Medulla oblongata (tissue), 1 donor: ENCODE measurements at regions not wholly inside any gene's neighbourhood (a gene's known extent, or its start where the extent isn't known, plus 50 kb on each side); places are given as distances from the start of the nearest gene placed in this dataset.

ENCODE experiments used
- DNase-seq: peaks from one replicate; pipeline ENCODE4 v3.0.0-alpha.2; 2015; ENCODE audit errors: extremely low spot score

DNA sequence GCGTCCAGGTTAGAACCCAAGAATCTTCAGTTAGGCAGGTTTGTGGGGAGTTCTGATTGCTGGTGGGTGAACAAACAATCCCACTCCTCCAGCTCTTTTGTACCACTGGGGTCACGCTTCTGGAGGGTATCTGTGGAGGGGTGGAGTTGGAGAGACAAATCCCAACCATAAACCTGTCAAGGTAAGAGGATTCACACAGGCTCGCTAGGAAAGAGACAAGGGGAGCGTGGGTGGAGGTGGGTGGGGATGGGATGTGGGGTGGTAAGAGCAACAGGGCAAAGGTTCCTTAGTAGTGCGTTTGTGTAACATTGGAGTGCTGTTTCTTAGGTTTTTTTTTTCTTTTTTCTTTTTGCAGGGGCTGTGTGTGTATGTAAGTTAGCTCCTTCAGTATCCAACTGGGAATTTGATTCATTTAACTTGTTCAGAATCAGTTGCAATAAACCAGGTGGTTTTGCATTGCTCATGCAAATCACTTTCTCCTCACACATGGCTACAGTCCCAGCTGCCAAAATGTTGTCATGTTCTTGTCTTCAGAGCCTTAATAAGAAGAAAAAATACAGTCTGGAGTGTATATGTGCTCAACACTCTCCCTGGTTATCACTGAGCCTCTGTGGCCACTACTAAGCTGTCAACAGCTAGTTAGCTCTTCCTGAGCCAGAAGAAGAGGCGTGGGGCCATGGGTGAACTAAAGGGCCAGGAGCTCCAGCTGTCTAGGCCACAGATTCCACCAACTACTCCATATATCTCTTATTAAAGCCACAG is 164.0 kb upstream of the RAD23B start:
- no peak for DNase-seq

DNA sequence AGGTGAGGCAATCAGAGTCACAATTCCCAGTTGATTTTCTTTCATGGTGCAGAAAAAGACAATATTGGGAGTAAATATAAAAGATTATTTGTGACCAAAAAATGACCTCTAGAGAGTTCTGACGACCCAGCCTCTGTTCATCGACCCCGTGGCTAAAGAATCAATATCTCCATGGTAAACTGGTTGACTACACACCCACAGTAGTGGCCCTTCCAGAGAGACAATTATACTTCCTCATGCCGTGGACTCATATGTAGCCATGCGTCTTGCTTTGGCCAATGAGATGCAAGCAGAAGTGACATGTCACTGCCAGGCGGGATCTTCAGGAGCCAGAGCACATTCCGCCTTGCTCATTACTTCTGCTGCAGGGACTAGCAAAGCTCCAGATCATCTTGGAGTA is 163.3 kb upstream of the RAD23B start:
- DNase-seq, result no peak

DNA sequence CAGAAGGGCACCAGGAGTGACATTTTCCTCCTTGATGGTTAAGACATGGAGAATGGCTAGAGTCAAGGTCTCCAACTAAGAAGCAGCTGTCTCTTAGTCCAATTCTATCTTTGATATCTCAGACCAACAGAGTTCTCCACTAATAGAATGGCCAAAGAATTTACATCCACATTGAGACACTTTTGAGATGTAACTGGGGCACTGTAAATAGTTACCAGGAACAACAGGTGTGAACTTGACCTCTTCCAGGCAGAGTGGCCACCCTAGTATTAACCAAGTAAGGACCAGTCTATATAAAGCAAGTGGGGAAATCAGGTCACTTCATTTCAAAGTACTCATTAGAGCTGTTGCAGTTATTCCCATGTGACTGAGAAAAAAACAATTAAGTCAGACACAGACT is 159.7 kb upstream of the RAD23B start:
- DNase-seq, result no peak

DNA sequence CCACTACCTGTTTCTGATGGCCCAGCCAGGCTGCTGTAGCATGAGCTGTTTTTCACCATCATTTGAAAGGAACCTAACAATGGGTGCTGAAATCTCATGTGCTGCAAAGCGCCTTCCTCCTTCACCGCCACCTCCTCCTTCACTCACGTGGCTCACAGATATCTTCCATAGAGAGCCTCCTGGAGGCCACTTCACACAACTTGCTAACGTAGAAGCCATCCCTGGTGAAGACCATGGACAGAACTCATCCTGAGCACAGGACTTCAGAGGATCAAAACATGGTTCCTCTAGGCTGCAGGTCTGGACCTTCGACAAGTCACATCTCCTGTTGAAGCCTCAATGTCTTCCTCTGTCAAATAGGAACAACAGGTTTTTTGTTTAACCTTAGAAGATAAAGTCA is 155.5 kb upstream of the RAD23B start:
- no peak for DNase-seq

DNA sequence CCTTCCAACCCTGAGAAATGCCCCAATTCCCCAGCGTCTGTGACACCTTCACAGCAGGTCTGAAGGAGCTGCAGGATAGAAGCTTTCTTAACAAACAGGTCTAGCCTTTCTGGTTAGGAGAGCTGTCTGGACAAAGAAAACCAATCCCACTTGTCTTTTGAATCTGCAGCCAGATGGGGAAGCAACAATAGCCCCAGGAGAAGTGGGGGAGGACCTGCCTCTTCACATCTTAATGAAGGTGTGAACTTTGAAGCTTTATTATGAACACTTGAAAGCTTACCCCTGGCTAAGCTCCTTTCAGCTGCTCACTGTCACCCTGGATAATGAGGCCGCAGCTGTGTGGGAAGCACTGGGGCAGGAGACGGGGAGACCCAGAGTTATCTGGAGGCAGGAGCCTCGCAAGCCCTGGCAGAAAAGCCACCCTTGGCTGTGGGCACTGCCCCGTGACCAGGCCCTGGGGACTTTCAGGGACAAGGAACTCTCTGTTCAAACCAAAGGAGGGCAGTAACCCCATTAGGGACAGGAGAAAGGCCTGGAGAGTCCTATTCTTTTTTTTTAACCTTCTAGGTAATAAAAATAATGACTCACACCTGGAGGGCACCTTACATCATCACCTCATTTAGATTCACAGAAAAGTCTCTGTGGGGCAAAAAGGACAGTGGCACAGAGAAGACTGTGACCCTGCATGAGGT is 151.8 kb upstream of the RAD23B start:
- no peak for DNase-seq

DNA sequence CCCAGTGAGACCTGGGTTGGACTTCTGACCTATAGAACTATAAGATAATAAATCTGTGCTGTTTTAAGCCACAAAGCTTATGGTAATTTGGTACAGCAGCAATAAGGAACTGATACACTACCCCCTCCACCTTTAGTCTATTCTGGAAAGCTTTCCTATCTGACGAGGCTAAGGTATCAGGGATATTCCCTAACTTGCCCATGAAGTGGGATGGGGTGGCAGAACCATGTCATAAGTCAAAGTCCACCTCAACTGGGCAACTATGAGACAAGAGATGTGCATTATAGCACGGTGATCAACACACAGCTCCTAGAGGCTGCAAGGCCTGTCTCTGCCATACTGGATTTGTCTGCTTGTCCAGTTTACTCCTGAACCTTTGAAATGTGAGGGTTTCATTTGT is 146.8 kb upstream of the RAD23B start:
- DNase-seq, result no peak

DNA sequence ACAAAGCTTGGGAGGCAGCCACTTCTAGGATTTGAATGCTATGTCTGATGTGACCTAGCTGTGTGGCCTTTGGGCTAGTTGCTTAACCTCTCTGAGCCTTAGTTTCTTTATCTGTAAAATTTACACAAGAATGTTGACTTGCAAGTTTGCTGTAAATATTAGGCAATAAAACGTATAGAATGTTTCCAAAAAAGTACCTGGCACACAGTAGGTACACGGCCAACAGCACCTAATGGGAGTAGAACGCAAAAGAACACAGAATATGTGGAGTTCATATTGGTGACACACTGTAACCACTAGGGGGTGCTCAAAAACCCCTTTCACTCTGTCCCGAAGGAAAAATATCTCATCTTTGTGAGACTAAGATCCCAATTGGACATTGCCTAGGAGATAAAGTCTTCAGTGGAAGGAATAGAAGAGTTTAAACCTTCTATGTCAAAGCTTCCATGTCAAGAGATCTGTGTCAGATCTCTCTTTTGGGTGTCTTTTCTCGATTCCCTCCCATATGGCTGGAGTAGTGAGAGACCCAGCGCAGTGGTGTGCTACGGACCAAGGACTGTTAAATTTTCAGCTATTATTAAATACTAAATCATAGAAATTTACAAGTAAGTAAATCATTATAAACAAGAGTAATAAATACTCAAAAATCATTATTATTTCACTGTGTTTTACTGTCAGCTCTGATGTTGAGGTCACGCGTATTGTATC is 145.4 kb upstream of the RAD23B start:
- DNase-seq, result peak; percentile 36

DNA sequence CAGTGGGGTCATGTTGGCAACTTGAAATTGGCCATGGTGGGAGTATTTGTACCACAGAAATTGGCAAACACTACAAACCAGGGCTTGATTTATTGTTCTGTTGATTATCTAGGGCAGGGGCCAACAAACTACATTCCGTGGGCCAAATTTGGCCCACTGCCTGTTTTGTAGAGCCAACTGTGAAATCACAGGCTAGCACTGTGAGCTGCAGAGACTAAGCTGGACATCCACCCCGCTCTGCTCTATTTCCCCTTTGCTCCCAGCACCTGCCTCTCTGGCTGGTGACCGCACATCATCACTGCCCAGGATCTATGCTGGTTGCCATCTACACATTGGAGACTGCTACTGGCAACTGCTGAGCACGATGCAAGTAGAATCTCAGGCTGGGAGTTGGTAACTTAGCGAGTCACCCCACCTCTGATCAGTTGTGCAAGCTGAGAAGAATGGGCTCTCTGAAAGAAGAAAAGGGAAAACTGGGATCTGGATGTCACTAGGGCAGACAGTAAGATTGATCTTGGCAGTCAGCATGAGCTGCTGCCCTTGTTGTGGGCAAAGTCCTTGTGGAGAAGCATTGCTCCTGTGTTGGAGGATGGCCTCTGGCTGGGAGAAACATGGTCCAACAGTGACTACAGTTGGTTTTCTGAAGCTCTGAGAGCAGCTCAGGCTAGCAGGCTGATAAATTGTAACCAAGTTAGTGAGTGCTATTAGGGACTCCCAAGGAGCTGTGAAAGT is 144.7 kb upstream of the RAD23B start:
- no peak for DNase-seq

DNA sequence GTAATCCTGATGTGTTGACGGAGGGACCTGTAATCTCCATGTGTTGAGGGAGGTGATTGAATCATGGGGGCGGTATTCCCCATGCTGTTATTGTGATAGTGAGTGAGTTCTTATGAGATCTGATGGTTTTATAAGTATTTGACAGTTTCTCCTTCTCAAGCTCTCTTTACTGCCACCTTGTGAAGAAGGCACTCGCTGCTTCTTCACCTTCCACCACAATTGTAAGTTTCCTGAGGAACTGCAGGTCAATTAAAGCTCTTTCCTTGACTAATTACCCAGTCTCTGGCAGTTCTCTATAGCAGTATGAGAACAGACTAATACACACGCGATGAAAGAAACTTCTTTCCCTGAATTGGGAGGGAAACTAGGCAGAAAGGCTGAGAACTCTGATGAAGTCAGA is 141.1 kb upstream of the RAD23B start:
- DNase-seq, result no peak

DNA sequence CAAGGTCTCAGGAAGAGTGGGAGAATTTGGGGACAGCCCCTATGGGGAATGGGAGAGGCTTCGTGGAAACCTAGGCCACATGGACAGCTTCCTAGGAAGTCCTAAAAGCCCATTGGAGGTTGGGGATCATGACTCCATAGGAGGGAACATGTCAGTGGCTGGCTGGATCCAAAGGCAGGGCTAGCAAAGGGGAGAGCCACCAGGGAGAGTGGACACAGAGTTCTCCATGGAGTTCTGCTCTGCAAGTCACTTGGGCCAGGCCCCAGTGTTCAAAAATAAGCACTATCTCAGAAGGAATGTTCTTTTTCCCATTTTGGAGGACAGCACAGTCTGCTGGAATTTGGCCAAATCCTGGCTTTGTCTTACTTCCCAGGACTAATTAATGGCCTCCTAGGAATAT is 140.6 kb upstream of the RAD23B start:
- DNase-seq, result no peak

DNA sequence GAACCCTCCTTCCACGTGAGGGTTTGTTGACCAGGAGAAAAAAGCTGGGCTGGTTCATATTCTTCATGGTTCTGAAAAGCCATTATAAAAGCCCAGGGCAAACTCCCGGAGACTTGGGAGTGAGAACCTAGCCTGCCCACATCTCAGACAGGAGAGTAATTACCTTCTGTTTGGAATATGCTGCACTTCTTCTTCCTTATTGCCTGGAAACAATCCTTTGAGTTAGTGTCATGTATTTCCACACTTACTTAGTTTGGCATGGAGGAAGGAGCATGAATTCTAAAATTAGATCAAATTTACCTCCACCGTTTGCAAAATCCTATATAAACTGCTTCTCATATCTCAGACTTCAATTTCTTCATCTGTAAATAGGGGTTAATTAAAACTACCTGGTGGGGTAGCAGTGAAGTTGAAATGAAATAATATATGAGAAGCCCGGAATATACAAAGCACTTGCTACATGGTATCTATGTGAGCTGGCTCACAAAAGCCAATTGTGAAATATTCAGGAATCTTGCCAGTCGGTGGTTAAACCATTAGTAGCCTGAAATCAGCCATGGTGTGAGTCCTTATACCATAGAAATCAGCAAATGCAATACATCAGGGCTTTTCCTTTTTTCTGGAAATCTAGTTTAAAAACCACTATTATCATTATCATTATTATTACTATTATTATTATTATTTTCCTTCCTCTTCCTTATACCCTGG is 140.0 kb upstream of the RAD23B start:
- DNase-seq, result no peak

DNA sequence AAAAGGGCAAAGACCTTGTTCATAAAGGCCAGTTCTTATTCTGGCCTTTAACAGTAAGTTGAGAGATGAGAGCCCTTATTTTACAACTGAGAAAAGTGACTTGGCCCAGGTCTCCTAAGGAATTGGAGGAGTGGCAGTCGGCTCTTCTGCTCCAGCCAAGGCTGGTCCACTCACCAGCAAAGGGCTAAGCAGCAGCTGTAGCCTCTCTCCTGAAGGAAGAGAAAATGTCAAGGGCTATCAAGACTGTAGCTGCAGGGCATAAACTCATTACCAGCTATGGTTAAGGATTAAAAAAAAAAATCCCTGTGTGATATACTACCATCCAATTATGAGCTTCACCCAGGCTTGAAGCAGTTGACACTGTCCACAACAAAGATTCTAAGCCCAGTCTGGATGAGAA is 138.6 kb upstream of the RAD23B start:
- no peak for DNase-seq

DNA sequence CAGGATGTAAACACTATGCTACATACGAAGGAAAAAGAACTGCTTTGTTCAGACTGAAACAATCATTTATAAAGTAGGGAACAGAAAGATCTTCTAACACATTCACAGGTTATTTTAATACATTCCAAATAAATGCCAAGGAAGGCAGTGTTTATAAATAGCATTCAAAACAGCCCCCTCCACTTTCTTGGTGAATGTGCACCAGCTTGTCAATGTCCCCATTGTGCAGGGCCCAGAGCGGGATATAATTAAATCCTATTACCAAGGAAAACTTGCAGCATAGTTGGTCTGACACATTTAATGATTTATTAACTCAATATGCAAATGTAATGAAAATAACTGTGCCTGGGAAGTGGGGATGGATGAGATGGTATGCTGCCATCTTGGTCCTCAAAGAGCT is 135.9 kb upstream of the RAD23B start:
- DNase-seq, result no peak

DNA sequence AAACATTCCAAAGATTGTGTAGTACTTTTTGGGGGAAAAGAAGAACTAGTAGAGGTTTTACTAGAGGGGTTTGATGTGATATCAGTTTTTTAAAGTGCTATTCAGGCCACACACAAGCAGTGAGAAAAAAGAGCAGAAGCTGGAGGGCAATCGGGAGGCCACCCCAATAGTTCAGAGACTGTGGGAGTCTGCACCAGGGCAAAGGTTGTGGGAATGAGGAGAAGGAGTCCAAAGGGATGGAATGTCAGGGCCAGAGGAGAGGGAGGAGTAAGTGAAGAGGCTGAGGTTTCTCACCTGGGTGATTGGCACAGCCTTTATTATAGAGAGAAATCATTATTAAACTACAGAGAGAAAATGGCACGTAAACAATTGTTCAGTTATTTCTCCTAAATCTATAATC is 134.9 kb upstream of the RAD23B start:
- DNase-seq, result no peak

DNA sequence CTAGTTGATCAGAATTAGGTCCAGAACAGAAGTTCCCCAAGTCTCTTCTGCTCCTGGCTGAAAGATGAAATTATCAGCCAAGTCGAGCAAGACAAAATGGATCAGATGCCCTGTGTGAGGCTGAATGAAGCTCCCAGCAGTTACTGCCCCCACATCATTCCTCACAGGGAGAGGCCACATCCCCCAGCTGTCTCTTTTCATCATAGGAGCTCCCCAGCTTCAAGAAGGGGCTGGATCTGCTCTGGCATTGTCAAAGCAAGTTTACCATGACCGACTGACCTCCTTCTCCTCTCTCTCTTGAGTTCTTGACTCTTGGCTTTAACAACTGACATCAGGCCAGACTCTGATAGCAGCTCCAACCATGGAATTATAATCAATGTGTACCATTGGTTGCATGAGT is 133.3 kb upstream of the RAD23B start:
- DNase-seq, result no peak

DNA sequence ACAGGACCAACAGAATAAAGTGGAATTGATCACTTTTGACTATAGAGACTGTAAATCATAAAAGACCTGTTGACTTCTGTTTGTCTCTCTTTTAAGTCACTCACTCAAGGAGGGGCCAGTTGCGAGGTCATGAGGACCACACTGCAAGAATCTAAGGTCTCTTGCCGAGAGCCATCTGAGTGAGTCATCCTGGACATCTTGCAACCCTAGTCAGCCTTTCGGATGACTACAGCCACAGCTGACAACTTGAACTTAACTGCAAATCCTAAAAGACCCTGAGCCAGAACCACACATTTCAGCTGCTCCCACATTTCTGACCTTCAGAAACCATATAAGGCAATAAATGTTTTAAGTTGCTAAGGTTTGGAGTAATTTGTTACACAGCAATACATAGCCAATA is 129.7 kb upstream of the RAD23B start:
- no peak for DNase-seq

DNA sequence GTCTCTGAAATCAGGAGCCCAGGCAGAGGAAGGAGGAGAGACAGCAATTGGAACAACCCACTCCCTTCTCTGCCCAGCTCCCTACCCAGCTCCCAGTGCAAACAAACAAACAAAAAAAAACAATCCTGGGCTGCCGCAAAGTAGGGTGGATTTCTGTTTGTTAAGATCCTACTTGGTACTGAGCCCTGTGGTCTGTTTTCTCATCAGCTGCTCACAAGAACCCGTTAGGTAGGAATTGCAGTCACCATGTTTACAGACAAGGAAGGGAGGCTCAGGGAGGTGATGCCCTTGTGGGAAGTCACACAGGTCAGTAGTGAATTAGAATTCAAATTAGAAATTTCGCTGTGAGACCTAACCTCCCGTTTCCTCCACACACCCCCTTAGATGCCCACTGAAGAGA is 128.8 kb upstream of the RAD23B start:
- DNase-seq, result no peak

DNA sequence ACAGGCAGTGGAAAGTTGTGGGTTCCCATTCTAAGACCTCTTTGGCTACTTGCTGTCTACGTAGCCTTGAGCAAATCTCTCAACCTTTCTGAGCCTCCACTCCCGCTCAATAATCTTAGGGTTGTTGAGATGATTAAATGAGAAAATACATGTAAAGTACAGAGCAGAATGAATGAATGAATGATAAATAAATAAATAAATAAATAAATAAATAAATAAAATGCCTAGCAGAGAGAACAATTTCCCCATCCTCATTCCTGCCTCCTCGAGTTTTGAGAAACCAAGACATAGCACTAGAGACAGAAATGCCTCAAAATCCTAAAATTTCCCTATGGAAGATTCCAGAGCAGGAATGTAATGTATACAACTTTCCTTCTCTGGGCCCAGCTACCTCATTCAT is 128.3 kb upstream of the RAD23B start:
- DNase-seq, result no peak

DNA sequence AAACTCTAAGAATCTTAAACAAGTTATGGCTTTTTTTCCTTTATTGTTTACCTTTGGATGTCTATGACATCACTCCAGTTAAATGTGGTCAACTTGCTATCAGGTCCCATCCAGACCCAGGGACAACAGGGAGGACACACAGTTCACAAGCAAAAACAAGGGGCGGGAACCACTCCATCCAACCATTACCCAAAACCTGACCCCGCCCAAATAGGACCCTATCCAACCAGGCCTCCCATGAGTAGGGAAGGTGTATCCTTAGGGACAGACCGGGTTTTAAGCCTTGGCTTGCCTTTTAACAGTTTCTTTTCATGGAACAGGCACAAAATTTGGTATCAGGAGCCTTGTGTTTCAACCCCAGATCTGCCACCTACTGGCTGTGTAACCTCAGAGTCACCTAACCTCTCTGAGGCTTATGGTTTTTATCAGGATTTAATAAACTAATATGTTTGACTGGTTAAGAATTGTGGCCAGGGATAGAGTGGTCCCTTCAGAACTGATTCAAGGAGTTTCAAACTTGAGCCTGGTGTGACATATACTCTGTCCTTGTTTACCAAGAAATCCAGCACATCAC is 127.7 kb upstream of the RAD23B start:
- no peak for DNase-seq

DNA sequence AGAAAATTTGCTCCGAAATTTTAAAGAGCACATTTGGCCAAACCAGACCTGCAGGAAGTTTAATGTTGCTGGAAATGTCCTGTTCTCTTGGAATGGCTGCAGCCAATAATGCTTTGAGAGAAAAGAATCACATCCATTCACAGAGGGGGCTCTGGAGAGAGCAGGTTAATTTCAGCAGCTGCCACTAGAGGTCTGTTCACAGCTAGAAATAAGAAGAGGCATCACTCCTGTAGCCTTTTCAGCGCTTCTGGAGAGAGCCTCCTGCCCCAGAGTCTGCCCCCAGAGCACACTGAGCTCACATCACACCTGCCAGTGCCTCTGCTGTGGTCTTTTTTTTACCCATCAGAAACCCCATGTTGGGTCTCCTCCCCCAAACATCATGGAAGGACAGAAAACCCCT is 124.8 kb upstream of the RAD23B start:
- peak; percentile 70 for DNase-seq

DNA sequence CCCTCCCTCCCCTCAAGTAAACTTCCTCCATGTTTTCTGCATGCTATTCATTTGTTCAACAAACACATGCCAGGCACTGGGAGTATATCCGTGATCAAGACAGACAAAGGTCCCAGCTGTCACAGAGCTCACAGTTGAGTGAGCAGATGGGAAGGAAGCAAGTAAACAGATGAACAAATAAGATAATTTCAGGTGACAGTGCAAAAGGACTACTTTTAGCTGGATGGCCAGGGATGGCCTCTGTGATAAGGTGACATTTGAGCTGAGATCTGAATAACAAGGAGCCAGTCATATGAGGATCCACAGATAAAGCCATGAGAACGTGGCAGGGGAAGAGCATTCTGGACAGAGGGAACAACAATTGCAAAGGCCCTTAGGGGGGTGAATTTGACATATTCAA is 121.7 kb upstream of the RAD23B start:
- DNase-seq, result no peak
